Left lobe of liver (tissue), 2 donors: ENCODE measurements at regions not wholly inside any gene's neighbourhood (a gene's known extent, or its start where the extent isn't known, plus 50 kb on each side); places are given as distances from the start of the nearest gene placed in this dataset.

Experiments
- ATAC-seq: fragments of 200-7000 bp; cut with Tn5 transposase; one replicate; pipeline ENCODE4 v1.9.1; 2020; ENCODE audit warnings: mild to moderate bottlenecking, moderate library complexity
- DNase-seq: peaks from one replicate; pipeline ENCODE4 v3.0.0-alpha.2; 2020; ENCODE audit warnings: low spot score
- donor health status: DM: no; HTN: no; CAD: no; lungs with moderate emphysema.
- donor health status: DM: no; HTN: yes; CAD: no.

DNA sequence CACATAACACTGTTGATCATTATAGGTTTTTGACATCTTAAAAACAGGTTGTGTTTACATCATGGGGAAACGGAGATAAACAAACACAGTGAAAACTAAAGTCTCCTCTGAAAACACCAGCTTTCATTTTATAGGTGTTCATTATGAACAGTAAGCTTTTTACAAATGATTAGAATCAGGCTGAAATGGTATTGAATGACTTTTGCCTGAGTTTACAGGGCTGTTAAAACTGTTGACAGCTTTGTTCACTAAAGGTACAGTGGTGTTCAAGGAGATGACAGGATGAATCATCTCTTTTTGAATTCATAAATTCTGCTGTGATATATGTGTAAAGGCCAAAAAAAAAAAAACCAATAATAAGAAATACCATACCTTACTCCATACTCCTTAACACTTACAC lies 184.6 kb upstream of the CNTN5 start:
- DNase-seq (no peak), ATAC-seq (no peak)

- ATAC-seq, result no peak
- DNase-seq, result no peak
Observed at GRCh38 chr11:98842187-98842586, 178.6 kb upstream of the CNTN5 start.

DNA sequence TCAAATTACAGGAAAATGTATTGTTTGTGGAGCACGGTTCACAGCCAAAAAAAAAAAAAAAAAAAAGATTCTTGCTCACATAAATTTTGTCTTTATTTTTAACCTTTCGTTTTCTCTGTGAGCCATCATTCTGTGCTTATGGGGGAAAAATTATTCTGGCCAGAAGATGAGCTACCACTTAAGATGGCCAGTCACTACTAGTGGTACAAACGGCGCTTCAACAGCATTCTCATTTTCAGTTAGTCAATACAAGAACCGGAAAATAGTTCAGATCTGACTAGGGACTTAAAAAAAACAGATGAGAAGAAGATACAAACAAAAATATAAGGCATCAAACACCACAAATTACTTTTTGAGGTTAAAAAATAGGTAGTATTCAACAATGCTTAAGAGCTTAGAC lies 158.6 kb upstream of the CNTN5 start:
- no peak for ATAC-seq
- DNase-seq, result no peak

DNA sequence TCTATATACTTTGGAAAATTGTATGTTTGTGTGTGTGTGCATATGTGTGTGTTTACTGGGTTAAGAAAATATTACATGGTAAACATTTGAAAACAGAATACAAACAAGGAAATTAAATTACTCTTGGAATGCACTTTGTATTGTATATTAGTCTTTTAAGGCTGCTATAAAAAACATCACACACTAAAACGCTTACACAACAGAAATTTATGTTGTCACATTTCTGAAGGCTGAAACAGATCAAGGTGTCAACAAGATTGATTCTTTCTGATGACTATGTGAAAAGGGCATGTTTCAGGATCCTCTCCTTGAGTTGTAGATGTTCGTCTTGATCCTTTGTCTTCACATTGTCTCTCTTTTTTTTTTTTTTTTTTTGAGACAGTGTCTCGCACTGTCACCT lies 149.1 kb upstream of the CNTN5 start:
- ATAC-seq, result no peak
- DNase-seq, result no peak

DNA sequence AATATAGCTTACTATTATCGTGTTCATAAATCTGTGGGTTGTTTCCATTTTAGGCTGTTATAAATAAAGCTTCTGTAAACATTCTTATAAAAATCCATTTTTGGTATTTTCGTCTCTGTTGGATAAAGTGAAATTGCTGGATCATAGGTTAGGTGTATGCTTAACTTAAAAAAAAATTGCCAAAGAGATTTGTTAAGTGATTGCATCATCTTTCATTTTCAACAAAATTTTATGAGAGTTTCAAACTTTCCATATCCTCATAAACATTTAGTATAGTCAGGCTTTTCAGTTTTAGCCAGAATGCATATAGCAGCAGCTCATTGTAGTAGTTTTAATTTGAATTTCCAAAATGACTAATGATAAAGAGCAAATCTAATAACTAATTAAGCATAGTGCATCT lies 146.7 kb upstream of the CNTN5 start:
- DNase-seq (no peak), ATAC-seq (no peak)

DNA sequence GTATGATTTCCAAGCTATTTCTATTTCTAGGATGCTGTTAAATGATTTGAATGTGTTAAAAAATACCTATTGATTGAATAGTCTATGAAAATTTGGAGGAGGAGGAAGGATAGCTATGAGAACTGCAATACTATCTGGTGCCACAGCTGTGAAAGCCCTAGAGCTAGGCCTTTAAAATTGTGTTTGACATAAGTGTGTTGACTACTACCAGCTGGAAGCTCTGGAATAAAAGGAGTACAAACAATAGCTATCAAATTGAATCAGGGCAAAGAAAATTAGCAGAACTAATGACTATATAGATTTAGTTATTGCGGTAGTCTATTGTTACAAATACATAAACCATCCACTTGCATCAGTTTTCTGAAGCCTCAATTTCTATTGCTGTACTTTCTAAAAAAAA lies 124.8 kb upstream of the CNTN5 start:
- DNase-seq (no peak), ATAC-seq (no peak)

DNA sequence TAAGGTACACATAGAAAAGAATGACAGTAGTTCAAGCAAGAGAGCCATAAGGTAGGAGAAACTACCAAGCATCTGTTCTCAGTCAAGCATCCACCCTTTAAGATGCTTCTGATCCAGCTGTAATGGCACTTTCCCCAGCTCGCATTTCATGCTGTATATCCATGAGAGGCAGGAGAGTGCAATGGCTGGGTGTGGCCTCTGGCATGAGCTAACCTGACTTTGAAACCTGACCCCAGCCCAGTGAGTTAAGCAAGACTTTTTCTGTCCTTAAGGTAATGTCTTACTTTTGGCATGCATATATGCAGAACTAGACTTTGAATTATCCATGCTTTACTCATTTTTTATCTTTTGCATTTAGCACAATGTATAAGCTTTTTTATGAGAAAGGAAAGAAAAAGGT lies 79.8 kb upstream of the CNTN5 start:
- DNase-seq, result no peak
- no peak for ATAC-seq

- ATAC-seq, result no peak
- DNase-seq, result no peak
Observed at GRCh38 chr11:98944461-98944860, 76.3 kb upstream of the CNTN5 start.

DNA sequence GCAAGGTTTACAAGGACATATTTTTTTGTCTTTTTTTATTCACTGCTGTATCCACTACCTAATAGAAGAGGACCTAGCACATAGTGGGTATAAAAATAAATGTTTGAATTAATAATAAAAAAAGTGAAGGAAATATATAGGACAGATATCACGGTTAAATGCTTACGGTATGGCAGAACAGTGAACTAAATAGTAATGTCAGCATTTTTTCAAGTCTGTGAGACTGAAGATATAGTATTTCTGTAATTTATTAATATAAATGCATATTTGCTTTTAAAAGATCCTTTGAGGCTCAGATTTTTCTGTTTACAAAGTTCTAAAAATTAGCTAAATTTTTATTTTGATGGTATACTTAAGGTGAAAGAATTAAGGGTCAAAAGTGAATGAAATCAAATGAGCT lies 68.6 kb upstream of the CNTN5 start:
- ATAC-seq, result no peak
- DNase-seq, result no peak

- no peak for DNase-seq
- no peak for ATAC-seq
Observed at GRCh38 chr11:98955551-98955950, 65.2 kb upstream of the CNTN5 start.

DNA sequence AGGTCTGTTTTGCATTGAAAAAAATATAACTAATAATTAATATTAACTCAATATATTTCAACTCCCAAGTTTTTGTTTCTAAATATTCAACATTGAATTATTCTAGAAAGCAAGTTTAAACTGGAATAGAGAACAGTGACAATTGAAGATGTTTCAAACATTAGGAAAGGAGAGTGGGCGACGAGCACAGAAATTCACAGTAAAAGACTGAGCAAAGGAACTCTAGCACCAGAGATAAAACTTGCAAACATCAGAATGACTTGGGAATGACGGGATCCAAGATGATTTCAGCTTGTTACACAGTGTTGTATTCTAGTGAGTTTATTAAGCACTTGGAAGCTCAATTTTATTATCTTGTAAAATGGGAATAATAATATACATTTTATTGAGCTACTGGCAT lies 56.6 kb upstream of the CNTN5 start:
- no peak for DNase-seq
- ATAC-seq, result no peak

- ATAC-seq (no peak), DNase-seq (no peak)
Observed at GRCh38 chr11:98965358-98965757, 55.4 kb upstream of the CNTN5 start.

- ATAC-seq, result no peak
Observed at GRCh38 chr11:98965775-98966174, 55.0 kb upstream of the CNTN5 start.

GRCh38 chr11:98967005-98967404 lies 53.7 kb upstream of the CNTN5 start:
- DNase-seq (no peak), ATAC-seq (no peak)

More at GRCh38 chr11:98965775-98966174, 55.0 kb upstream of the CNTN5 start:
- no peak for DNase-seq
